ENCODE measurements at regions not wholly inside any gene's neighbourhood (a gene's known extent, or its start where the extent isn't known, plus 50 kb on each side); places are given as distances from the start of the nearest gene placed in this dataset.
"Not testable (repeated sequence)": the region's sequence is repeated elsewhere in the genome, so short reads cannot be mapped to it uniquely, and the experiment has no call there.

- H3K36me3 Mint-ChIP-seq (ENCODE audit: insufficient read depth): peaks cover 3% of the 10 kb centered on the region
Observed at GRCh38 chr4:181020456-181020855, 1222.7 kb upstream of the TENM3 start.

GRCh38 chr4:181021213-181021612, 1222.0 kb upstream of the TENM3 start:
- Mint-ChIP-seq H3K4me1 (ENCODE audit: low read depth) (peaks cover 5% of the 10 kb centered on the region), H3K36me3 (ENCODE audit: insufficient read depth) (peaks cover 3% of the 10 kb centered on the region), H3K4me3 (ENCODE audit: low read depth) (no peak overlapping the region), H3K9me3 (ENCODE audit: low read depth) (peaks cover 28% of the 10 kb centered on the region), H3K27me3 (no peaks in the 10 kb centered on the region), H3K27ac (no peak overlapping the region)
- no peak for DNase-seq (ENCODE audit: low spot score, unreplicated experiment)
- TF ChIP-seq, protein P1, sequence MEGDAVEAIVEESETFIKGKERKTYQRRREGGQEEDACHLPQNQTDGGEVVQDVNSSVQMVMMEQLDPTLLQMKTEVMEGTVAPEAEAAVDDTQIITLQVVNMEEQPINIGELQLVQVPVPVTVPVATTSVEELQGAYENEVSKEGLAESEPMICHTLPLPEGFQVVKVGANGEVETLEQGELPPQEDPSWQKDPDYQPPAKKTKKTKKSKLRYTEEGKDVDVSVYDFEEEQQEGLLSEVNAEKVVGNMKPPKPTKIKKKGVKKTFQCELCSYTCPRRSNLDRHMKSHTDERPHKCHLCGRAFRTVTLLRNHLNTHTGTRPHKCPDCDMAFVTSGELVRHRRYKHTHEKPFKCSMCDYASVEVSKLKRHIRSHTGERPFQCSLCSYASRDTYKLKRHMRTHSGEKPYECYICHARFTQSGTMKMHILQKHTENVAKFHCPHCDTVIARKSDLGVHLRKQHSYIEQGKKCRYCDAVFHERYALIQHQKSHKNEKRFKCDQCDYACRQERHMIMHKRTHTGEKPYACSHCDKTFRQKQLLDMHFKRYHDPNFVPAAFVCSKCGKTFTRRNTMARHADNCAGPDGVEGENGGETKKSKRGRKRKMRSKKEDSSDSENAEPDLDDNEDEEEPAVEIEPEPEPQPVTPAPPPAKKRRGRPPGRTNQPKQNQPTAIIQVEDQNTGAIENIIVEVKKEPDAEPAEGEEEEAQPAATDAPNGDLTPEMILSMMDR (IDR thresholded peaks at IDR 0.05; ENCODE audit: unreplicated experiment): no peak

More at GRCh38 chr4:181020456-181020855, 1222.7 kb upstream of the TENM3 start:
- H3K4me1 Mint-ChIP-seq (ENCODE audit: low read depth): peaks cover 5% of the 10 kb centered on the region
- TF ChIP-seq, protein P1 (IDR thresholded peaks at IDR 0.05; ENCODE audit: unreplicated experiment): no peak
- H3K4me3 Mint-ChIP-seq (ENCODE audit: low read depth): no peak overlapping the region
- no peak overlapping the region for H3K27ac Mint-ChIP-seq
- no peak for DNase-seq (ENCODE audit: low spot score, unreplicated experiment)
- H3K27me3 Mint-ChIP-seq: no peaks in the 10 kb centered on the region
- H3K9me3 Mint-ChIP-seq (ENCODE audit: low read depth): peaks cover 28% of the 10 kb centered on the region

DNA sequence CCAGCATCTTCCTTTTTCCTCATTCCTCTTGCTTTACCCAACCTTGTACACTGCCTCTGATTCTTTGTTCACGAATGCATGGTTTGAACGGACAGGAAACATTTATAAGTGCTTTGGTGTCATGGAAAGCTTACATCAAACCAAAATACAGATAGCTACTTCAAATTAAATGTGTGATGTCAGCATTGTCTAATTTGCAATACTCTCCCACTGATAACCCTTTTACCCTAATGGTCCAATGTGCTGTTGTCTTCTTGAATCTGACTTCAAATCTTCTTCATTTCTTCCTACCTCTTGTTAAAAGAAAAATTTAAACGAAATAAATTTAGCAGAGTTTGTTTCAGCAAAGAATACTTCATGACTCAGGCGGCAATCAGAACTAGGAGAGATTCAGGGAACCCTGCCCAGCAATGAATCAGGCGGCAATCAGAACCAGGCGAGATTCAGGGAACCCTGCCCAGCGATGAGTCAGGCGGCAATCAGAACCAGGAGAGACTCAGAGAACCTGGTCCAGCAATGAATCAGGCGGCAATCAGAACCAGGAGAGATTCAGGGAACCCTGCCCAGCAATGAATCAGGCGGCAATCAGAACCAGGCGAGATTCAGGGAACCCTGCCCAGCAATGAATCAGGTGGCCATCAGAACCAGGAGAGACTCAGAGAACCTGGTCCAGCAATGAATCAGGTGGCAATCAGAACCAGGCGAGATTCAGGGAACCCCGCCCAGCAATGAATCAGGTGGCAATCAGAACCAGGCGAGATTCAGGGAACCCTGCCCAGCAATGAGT, 1212.9 kb upstream of the TENM3 start:
- H3K36me3 Mint-ChIP-seq (ENCODE audit: insufficient read depth); DNase-seq (ENCODE audit: low spot score, unreplicated experiment); H3K27ac Mint-ChIP-seq; H3K27me3 Mint-ChIP-seq; H3K4me3 Mint-ChIP-seq (ENCODE audit: low read depth): not testable (repeated sequence)
- Mint-ChIP-seq H3K9me3 (ENCODE audit: low read depth) (peaks cover 23% of the 10 kb centered on the region), H3K4me1 (ENCODE audit: low read depth) (peaks cover 21% of the 10 kb centered on the region)

DNA sequence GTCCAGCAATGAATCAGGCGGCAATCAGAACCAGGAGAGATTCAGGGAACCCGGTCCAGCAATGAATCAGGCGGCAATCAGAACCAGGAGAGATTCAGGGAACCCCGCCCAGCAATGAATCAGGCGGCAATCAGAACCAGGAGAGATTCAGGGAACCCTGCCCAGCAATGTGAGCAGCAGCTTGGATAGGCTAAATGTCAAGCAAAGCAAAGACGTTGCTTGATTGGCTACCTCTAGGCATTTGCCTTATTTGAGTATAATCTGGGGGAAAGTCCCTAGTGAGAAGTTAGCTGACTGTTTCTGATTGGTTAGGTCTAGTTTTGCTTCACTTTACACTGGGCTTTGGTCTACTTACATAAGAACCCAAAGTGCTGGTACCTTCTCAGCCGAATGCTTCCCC, 1212.2 kb upstream of the TENM3 start:
- H3K36me3 Mint-ChIP-seq (ENCODE audit: insufficient read depth): peaks cover 5% of the 10 kb centered on the region
- DNase-seq (ENCODE audit: low spot score, unreplicated experiment): no peak
- TF ChIP-seq, protein P1 (IDR thresholded peaks at IDR 0.05; ENCODE audit: unreplicated experiment): no peak
- H3K27me3 Mint-ChIP-seq: no peaks in the 10 kb centered on the region
- no peak overlapping the region for H3K4me3 Mint-ChIP-seq (ENCODE audit: low read depth)
- no peak overlapping the region for H3K27ac Mint-ChIP-seq
- peaks cover 21% of the 10 kb centered on the region for H3K4me1 Mint-ChIP-seq (ENCODE audit: low read depth)
- H3K9me3 Mint-ChIP-seq (ENCODE audit: low read depth): peaks cover 23% of the 10 kb centered on the region

- no peak overlapping the region for H3K4me3 Mint-ChIP-seq (ENCODE audit: low read depth)
- H3K4me1 Mint-ChIP-seq (ENCODE audit: low read depth): peaks cover 2% of the 10 kb centered on the region
- peaks cover 6% of the 10 kb centered on the region for H3K9me3 Mint-ChIP-seq (ENCODE audit: low read depth)
- TF ChIP-seq, protein P1 (IDR thresholded peaks at IDR 0.05; ENCODE audit: unreplicated experiment): no peak
- H3K27me3 Mint-ChIP-seq: no peaks in the 10 kb centered on the region
- DNase-seq (ENCODE audit: low spot score, unreplicated experiment): no peak
- H3K27ac Mint-ChIP-seq: no peak overlapping the region
- peaks cover 5% of the 10 kb centered on the region for H3K36me3 Mint-ChIP-seq (ENCODE audit: insufficient read depth)
Observed at GRCh38 chr4:181043486-181043885, 1199.7 kb upstream of the TENM3 start.

DNA sequence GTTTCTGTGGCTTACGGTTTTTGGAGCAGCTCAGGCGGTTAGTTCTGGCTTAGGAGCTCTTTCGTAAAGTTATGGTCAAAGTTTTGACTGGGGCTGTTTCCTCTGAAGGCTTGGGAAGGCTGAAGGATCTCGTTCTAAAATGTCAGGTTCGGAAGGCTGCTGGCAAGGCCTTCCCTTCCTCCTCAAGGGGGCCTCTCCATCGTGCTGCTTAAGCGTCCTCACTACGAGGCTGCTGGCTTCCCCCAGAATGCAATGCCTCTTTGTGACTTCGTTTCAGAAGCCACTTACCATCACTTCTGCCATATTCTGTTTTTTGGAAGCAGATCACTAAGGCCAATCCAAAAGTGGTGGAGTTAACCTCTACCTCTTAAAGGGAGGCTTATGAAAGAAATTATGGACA, 1196.4 kb upstream of the TENM3 start:
- H3K9me3 Mint-ChIP-seq (ENCODE audit: low read depth): peaks cover 5% of the 10 kb centered on the region
- H3K4me1 Mint-ChIP-seq (ENCODE audit: low read depth): peaks cover 5% of the 10 kb centered on the region
- DNase-seq (ENCODE audit: low spot score, unreplicated experiment): no peak
- no peaks in the 10 kb centered on the region for H3K27me3 Mint-ChIP-seq
- no peak overlapping the region for H3K4me3 Mint-ChIP-seq (ENCODE audit: low read depth)
- H3K36me3 Mint-ChIP-seq (ENCODE audit: insufficient read depth): peaks cover 4% of the 10 kb centered on the region
- H3K27ac Mint-ChIP-seq: no peak overlapping the region
- TF ChIP-seq, protein P1 (IDR thresholded peaks at IDR 0.05; ENCODE audit: unreplicated experiment): no peak
